ENCODE measurements at regions not wholly inside any gene's neighbourhood (a gene's known extent, or its start where the extent isn't known, plus 50 kb on each side); places are given as distances from the start of the nearest gene placed in this dataset.
"Not testable (repeated sequence)": the region's sequence is repeated elsewhere in the genome, so short reads cannot be mapped to it uniquely, and the experiment has no call there.

DNA sequence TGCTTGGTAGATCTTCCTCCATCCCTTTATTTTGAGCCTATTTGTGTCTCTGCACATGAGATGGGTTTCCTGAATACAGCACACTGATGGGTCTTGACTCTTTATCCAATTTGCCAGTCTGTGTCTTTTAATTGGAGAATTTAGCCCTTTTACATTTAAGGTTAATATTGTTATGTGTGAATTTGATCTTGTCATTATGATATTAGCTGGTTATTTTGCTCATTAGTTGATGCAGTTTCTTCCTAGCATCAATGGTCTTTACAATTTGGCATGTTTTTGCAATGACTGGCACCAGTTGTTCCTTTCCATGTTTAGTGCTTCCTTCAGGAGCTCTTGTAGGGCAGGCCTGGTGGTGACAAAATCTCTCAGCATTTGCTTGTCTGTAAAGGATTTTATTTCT, 72.4 kb downstream of the HNRNPD start:
- not testable (repeated sequence) for H3K36me3 ChIP-seq (ENCODE audit: control insufficient read depth, insufficient read depth, low read length); H3K4me3 Mint-ChIP-seq; H3K4me1 ChIP-seq (ENCODE audit: control insufficient read depth, insufficient read depth, low read length); H3K4me1 Mint-ChIP-seq; H3K9ac ChIP-seq (ENCODE audit: extremely low read depth, low read length, poor library complexity, severe bottlenecking); H3K27ac ChIP-seq (ENCODE audit: low read depth, low read length); DNase-seq; H3K9me3 ChIP-seq (ENCODE audit: control insufficient read depth, low read length); H3K27me3 ChIP-seq (ENCODE audit: control insufficient read depth, insufficient read depth, low read length, poor library complexity, severe bottlenecking); H3K4me3 ChIP-seq (ENCODE audit: low read length); H3K27ac Mint-ChIP-seq; H3K36me3 Mint-ChIP-seq (ENCODE audit: low read depth)
- peaks cover 10% of the 10 kb centered on the region for H3K27me3 Mint-ChIP-seq (ENCODE audit: insufficient read depth)
- peaks cover 29% of the 10 kb centered on the region for H3K9me3 Mint-ChIP-seq

DNA sequence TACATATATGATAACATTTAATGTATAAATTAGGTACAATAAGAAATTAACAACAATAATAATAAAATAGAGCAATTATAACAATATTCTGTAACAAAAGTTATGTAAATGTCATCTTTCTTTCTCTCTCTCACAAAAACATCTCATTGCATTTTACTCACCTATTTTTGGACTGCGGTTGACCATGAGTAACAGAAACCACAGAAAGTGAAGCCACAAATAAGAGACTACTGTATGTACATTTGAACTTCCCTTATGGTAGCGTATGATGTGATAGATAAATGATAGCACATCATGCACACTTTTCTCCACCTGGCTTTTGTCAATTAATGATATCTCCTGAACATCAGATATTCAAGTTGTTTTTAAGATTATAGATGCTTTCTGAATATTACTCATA, 80.5 kb downstream of the HNRNPD start:
- Mint-ChIP-seq H3K27me3 (ENCODE audit: insufficient read depth) (no peaks in the 10 kb centered on the region), H3K4me3 (no peak overlapping the region), H3K27ac (no peak overlapping the region), H3K36me3 (ENCODE audit: low read depth) (no peaks in the 10 kb centered on the region), H3K4me1 (no peaks in the 10 kb centered on the region), H3K9me3 (no peaks in the 10 kb centered on the region)
- no peaks in the 10 kb centered on the region for H3K9me3 ChIP-seq (ENCODE audit: control insufficient read depth, low read length)
- no peaks in the 10 kb centered on the region for H3K4me1 ChIP-seq (ENCODE audit: control insufficient read depth, insufficient read depth, low read length)
- H3K27me3 ChIP-seq (ENCODE audit: control insufficient read depth, insufficient read depth, low read length, poor library complexity, severe bottlenecking) = peaks cover 7% of the 10 kb centered on the region
- H3K36me3 ChIP-seq (ENCODE audit: control insufficient read depth, insufficient read depth, low read length) = no peaks in the 10 kb centered on the region
- H3K27ac ChIP-seq (ENCODE audit: low read depth, low read length) = no peak overlapping the region
- TF ChIP-seq, protein P1, sequence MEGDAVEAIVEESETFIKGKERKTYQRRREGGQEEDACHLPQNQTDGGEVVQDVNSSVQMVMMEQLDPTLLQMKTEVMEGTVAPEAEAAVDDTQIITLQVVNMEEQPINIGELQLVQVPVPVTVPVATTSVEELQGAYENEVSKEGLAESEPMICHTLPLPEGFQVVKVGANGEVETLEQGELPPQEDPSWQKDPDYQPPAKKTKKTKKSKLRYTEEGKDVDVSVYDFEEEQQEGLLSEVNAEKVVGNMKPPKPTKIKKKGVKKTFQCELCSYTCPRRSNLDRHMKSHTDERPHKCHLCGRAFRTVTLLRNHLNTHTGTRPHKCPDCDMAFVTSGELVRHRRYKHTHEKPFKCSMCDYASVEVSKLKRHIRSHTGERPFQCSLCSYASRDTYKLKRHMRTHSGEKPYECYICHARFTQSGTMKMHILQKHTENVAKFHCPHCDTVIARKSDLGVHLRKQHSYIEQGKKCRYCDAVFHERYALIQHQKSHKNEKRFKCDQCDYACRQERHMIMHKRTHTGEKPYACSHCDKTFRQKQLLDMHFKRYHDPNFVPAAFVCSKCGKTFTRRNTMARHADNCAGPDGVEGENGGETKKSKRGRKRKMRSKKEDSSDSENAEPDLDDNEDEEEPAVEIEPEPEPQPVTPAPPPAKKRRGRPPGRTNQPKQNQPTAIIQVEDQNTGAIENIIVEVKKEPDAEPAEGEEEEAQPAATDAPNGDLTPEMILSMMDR (conservative IDR thresholded peaks at IDR 0.05) = no peak
- H3K4me3 ChIP-seq (ENCODE audit: low read length) = no peak overlapping the region
- no peak for DNase-seq
- 60 to 98% methylated on average over 1 to 2 of the region's 2 CpGs for WGBS, 2 experiments (ENCODE audit: insufficient coverage in 1 of 2, insufficient read length in 1 of 2)
- no peak overlapping the region for H3K9ac ChIP-seq (ENCODE audit: extremely low read depth, low read length, poor library complexity, severe bottlenecking)

DNA sequence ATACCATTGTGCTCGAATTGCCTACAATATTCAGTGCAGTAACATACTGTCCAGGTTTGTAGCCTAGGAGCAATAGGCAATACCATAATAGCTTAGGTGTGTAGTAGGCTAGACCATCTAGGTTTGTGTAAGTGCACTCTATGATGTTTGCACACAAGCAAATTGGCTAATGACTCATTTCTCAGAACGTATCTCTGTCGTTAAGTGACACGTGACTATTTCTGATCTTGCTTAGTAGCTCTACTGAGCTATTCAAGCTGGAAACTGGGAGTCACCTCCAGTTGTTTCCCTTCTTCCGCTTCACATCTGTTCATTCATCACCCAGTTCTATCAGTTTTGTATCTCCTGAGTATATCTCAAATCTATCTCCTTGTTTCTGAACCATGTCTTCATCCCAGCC, 86.1 kb downstream of the HNRNPD start:
- WGBS, 2 experiments (ENCODE audit: insufficient coverage in 1 of 2, insufficient read length in 1 of 2) = 89 to 93% methylated on average over 4 to 5 of the region's 5 CpGs
- Mint-ChIP-seq H3K36me3 (ENCODE audit: low read depth) (no peaks in the 10 kb centered on the region), H3K4me3 (no peak overlapping the region), H3K4me1 (peaks cover 9% of the 10 kb centered on the region), H3K27ac (no peak overlapping the region), H3K27me3 (ENCODE audit: insufficient read depth) (peaks cover 9% of the 10 kb centered on the region), H3K9me3 (no peaks in the 10 kb centered on the region)
- Histone ChIP-seq H3K27ac (ENCODE audit: low read depth, low read length) (no peak overlapping the region), H3K9ac (ENCODE audit: extremely low read depth, low read length, poor library complexity, severe bottlenecking) (no peak overlapping the region), H3K9me3 (ENCODE audit: control insufficient read depth, low read length) (no peaks in the 10 kb centered on the region), H3K4me1 (ENCODE audit: control insufficient read depth, insufficient read depth, low read length) (peaks cover 7% of the 10 kb centered on the region), H3K36me3 (ENCODE audit: control insufficient read depth, insufficient read depth, low read length) (no peaks in the 10 kb centered on the region), H3K4me3 (ENCODE audit: low read length) (no peak overlapping the region), H3K27me3 (ENCODE audit: control insufficient read depth, insufficient read depth, low read length, poor library complexity, severe bottlenecking) (peaks cover 7% of the 10 kb centered on the region)
- no peak for DNase-seq
- TF ChIP-seq, protein P1 (conservative IDR thresholded peaks at IDR 0.05) = no peak
